ENCODE measurements at regions not wholly inside any gene's neighbourhood (a gene's known extent, or its start where the extent isn't known, plus 50 kb on each side); places are given as distances from the start of the nearest gene placed in this dataset.

GRCh38 chr17:13333661-13334060, 268.1 kb downstream of the HS3ST3A1 start:
- H3K9me3 Mint-ChIP-seq: no peaks in the 10 kb centered on the region
- no peaks in the 10 kb centered on the region for H3K36me3 Mint-ChIP-seq
- DNase-seq (no peak), ATAC-seq (ENCODE audit: low read depth) (no peak)
- H3K27ac Mint-ChIP-seq: no peak overlapping the region
- H3K4me1 Mint-ChIP-seq: no peaks in the 10 kb centered on the region
- H3K27me3 Mint-ChIP-seq: peaks cover 7% of the 10 kb centered on the region
- H3K4me3 Mint-ChIP-seq: no peak overlapping the region
- POLR2A ChIA-PET: no interaction called here

- no peak overlapping the region for H3K4me3 Mint-ChIP-seq
- no peaks in the 10 kb centered on the region for H3K36me3 Mint-ChIP-seq
- POLR2A ChIA-PET: no interaction called here
- H3K27me3 Mint-ChIP-seq: no peaks in the 10 kb centered on the region
- ATAC-seq (ENCODE audit: low read depth): no peak
- no peaks in the 10 kb centered on the region for H3K4me1 Mint-ChIP-seq
- no peaks in the 10 kb centered on the region for H3K9me3 Mint-ChIP-seq
- no peak for DNase-seq
- no peak overlapping the region for H3K27ac Mint-ChIP-seq
These were observed 269.5 kb downstream of the HS3ST3A1 start for GRCh38 chr17:13332207-13332606.

- POLR2A ChIA-PET: no interaction called here
- Mint-ChIP-seq H3K27me3 (no peaks in the 10 kb centered on the region), H3K9me3 (no peaks in the 10 kb centered on the region), H3K4me3 (no peak overlapping the region), H3K27ac (no peak overlapping the region), H3K4me1 (no peaks in the 10 kb centered on the region), H3K36me3 (no peaks in the 10 kb centered on the region)
- ATAC-seq (ENCODE audit: low read depth) (no peak), DNase-seq (no peak)
These were observed 272.3 kb downstream of the HS3ST3A1 start for GRCh38 chr17:13329421-13329820.

- DNase-seq (no peak), ATAC-seq (ENCODE audit: low read depth) (no peak)
- Mint-ChIP-seq H3K4me3 (no peak overlapping the region), H3K9me3 (peaks cover 2% of the 10 kb centered on the region), H3K4me1 (no peaks in the 10 kb centered on the region), H3K27ac (no peak overlapping the region), H3K27me3 (no peaks in the 10 kb centered on the region), H3K36me3 (no peaks in the 10 kb centered on the region)
- POLR2A ChIA-PET: no interaction called here
These were observed 277.7 kb downstream of the HS3ST3A1 start for GRCh38 chr17:13323990-13324389.

- H3K4me1 Mint-ChIP-seq: no peaks in the 10 kb centered on the region
- H3K36me3 Mint-ChIP-seq: no peaks in the 10 kb centered on the region
- POLR2A ChIA-PET: no interaction called here
- ATAC-seq (ENCODE audit: low read depth) (no peak), DNase-seq (no peak)
- no peak overlapping the region for H3K27ac Mint-ChIP-seq
- H3K4me3 Mint-ChIP-seq: no peak overlapping the region
- no peaks in the 10 kb centered on the region for H3K27me3 Mint-ChIP-seq
- peaks cover 2% of the 10 kb centered on the region for H3K9me3 Mint-ChIP-seq
These were observed 279.6 kb downstream of the HS3ST3A1 start for GRCh38 chr17:13321951-13322701.

- no peak overlapping the region for H3K27ac Mint-ChIP-seq
These were observed 281.5 kb downstream of the HS3ST3A1 start for GRCh38 chr17:13320046-13320785.

GRCh38 chr17:13316657-13317056, 285.1 kb downstream of the HS3ST3A1 start:
- no peak overlapping the region for H3K27ac Mint-ChIP-seq
- H3K27me3 Mint-ChIP-seq: no peaks in the 10 kb centered on the region
- no peaks in the 10 kb centered on the region for H3K36me3 Mint-ChIP-seq
- ATAC-seq (ENCODE audit: low read depth): no peak
- H3K4me1 Mint-ChIP-seq: no peaks in the 10 kb centered on the region
- DNase-seq: no peak
- H3K9me3 Mint-ChIP-seq: peaks cover 1% of the 10 kb centered on the region
- POLR2A ChIA-PET: no interaction called here
- no peak overlapping the region for H3K4me3 Mint-ChIP-seq

More at GRCh38 chr17:13320046-13320785, 281.5 kb downstream of the HS3ST3A1 start:
- H3K4me3 Mint-ChIP-seq: no peak overlapping the region
- H3K9me3 Mint-ChIP-seq: peaks cover 2% of the 10 kb centered on the region
- no peaks in the 10 kb centered on the region for H3K36me3 Mint-ChIP-seq
- H3K27me3 Mint-ChIP-seq: no peaks in the 10 kb centered on the region
- no peak for DNase-seq
- H3K4me1 Mint-ChIP-seq: no peaks in the 10 kb centered on the region
- ATAC-seq (ENCODE audit: low read depth): no peak
- POLR2A ChIA-PET: no interaction called here

- no peaks in the 10 kb centered on the region for H3K27me3 Mint-ChIP-seq
These were observed 290.4 kb downstream of the HS3ST3A1 start for GRCh38 chr17:13311306-13311705.

GRCh38 chr17:13310858-13311257, 290.9 kb downstream of the HS3ST3A1 start:
- no peaks in the 10 kb centered on the region for H3K27me3 Mint-ChIP-seq
- no peak for DNase-seq
- no peaks in the 10 kb centered on the region for H3K4me1 Mint-ChIP-seq
- H3K36me3 Mint-ChIP-seq: no peaks in the 10 kb centered on the region
- H3K4me3 Mint-ChIP-seq: no peak overlapping the region
- POLR2A ChIA-PET: no interaction called here
- H3K27ac Mint-ChIP-seq: no peak overlapping the region
- no peak for ATAC-seq (ENCODE audit: low read depth)
- H3K9me3 Mint-ChIP-seq: peaks cover 3% of the 10 kb centered on the region

More at GRCh38 chr17:13311306-13311705, 290.4 kb downstream of the HS3ST3A1 start:
- no peaks in the 10 kb centered on the region for H3K36me3 Mint-ChIP-seq
- no peaks in the 10 kb centered on the region for H3K4me1 Mint-ChIP-seq
- POLR2A ChIA-PET: no interaction called here
- no peak overlapping the region for H3K27ac Mint-ChIP-seq
- no peak overlapping the region for H3K4me3 Mint-ChIP-seq
- no peak for DNase-seq
- ATAC-seq (ENCODE audit: low read depth): no peak
- H3K9me3 Mint-ChIP-seq: peaks cover 3% of the 10 kb centered on the region

- H3K27ac Mint-ChIP-seq: no peak overlapping the region
- no peak overlapping the region for H3K4me3 Mint-ChIP-seq
- H3K36me3 Mint-ChIP-seq: no peaks in the 10 kb centered on the region
- DNase-seq (no peak), ATAC-seq (ENCODE audit: low read depth) (no peak)
- H3K27me3 Mint-ChIP-seq: no peaks in the 10 kb centered on the region
- peaks cover 3% of the 10 kb centered on the region for H3K9me3 Mint-ChIP-seq
- POLR2A ChIA-PET: no interaction called here
- H3K4me1 Mint-ChIP-seq: no peaks in the 10 kb centered on the region
These were observed 288.6 kb upstream of the ELAC2 start for GRCh38 chr17:13306310-13306962.

- no peaks in the 10 kb centered on the region for H3K9me3 Mint-ChIP-seq
- no peak overlapping the region for H3K27ac Mint-ChIP-seq
- no peak for ATAC-seq (ENCODE audit: low read depth)
- POLR2A ChIA-PET: no interaction called here
- no peaks in the 10 kb centered on the region for H3K27me3 Mint-ChIP-seq
- no peak overlapping the region for H3K4me3 Mint-ChIP-seq
- no peak for DNase-seq
- H3K36me3 Mint-ChIP-seq: no peaks in the 10 kb centered on the region
- no peaks in the 10 kb centered on the region for H3K4me1 Mint-ChIP-seq
These were observed 285.2 kb upstream of the ELAC2 start for GRCh38 chr17:13302983-13303382.

- no peak for ATAC-seq (ENCODE audit: low read depth)
- Mint-ChIP-seq H3K9me3 (no peaks in the 10 kb centered on the region), H3K4me3 (no peak overlapping the region), H3K4me1 (no peaks in the 10 kb centered on the region), H3K27ac (no peak overlapping the region), H3K36me3 (no peaks in the 10 kb centered on the region), H3K27me3 (no peaks in the 10 kb centered on the region)
- no peak for DNase-seq
- POLR2A ChIA-PET: no interaction called here
These were observed 284.6 kb upstream of the ELAC2 start for GRCh38 chr17:13302419-13302818.

GRCh38 chr17:13297183-13297582, 279.4 kb upstream of the ELAC2 start:
- no peak for DNase-seq
- Mint-ChIP-seq H3K36me3 (no peaks in the 10 kb centered on the region), H3K9me3 (no peaks in the 10 kb centered on the region), H3K4me1 (no peaks in the 10 kb centered on the region), H3K27me3 (no peaks in the 10 kb centered on the region), H3K27ac (no peak overlapping the region), H3K4me3 (no peak overlapping the region)
- POLR2A ChIA-PET: no interaction called here
- ATAC-seq (ENCODE audit: low read depth): no peak

- no peaks in the 10 kb centered on the region for H3K4me1 Mint-ChIP-seq
- POLR2A ChIA-PET: no interaction called here
- H3K36me3 Mint-ChIP-seq: no peaks in the 10 kb centered on the region
- H3K4me3 Mint-ChIP-seq: no peak overlapping the region
- no peak overlapping the region for H3K27ac Mint-ChIP-seq
- no peak for DNase-seq
- H3K9me3 Mint-ChIP-seq: no peaks in the 10 kb centered on the region
- no peak for ATAC-seq (ENCODE audit: low read depth)
- H3K27me3 Mint-ChIP-seq: no peaks in the 10 kb centered on the region
These were observed 275.6 kb upstream of the ELAC2 start for GRCh38 chr17:13293421-13293820.
